ENCODE measurements at regions not wholly inside any gene's neighbourhood (a gene's known extent, or its start where the extent isn't known, plus 50 kb on each side); places are given as distances from the start of the nearest gene placed in this dataset.
"Not testable (repeated sequence)": the region's sequence is repeated elsewhere in the genome, so short reads cannot be mapped to it uniquely, and the experiment has no call there.

GRCh38 chr21:28877318-28877884, 115.3 kb downstream of the LTN1 start:
- DNase-seq: no peak

DNA sequence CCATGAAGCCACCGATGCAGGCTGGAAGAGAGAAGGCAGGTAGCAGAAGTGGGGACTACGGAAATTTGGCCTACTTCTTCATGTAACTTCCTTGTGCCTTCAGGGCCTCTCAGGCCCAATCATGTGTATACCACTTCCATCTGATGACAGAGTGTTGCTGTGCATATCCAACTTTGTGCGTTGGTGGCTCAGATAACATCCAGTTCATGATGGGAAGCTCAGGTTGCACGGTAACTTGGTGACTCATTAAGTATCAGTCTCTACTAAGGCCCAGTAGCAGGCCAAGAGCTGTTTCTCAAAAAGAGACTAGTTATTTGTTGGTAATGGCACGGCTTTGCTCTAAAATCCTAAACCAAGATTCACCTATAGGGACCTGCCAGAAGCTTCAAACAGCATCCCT, 117.6 kb downstream of the LTN1 start:
- DNase-seq: no peak

DNA sequence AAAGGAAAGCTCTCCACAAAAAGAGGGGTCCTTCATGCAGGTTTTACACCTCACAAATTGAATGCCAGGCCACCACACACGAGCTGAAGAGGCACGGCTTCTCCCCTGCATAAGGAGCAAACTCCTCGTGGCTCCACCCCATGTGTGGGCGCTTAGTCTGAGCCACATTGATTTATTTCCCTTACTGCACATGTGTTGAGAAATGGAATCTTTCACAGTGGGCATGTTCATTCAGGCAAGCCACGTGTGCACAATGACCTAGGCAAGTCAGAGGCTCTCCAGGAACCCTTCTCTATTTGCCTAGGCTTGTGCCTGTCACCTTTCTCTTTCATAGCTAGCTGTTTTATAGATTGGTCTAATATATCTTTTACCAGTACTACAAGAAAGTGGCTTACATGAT, 120.5 kb downstream of the LTN1 start:
- DNase-seq: no peak

DNA sequence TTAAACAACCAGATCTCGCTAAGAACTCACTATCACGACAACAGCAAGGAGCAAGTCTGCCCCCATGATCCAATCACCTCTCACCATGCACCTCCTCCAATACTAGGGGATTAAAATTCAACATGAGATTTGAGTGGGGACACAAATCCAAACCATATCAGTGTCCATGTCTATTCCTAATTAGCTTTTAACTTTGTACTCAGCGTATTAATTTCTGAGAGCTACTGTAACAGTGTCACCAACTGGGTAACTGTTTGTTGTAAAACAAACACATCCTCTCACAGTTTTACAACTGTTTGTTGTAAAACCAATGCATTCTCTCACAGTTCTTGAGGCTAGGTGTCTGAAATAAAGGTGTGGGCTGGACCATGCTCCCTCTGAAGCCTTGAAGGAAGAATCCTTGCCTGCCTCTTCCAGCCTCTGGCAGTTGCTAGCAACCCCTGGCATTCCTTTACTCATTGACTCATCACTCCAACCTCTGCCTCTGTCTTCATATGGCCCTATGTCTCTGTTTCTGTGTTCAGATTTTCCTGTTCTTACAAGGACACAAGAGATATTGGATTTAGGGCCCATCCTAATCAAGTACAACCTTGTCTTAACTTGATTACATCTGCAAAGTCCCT, 121.2 kb downstream of the LTN1 start:
- DNase-seq: no peak

- no peak for DNase-seq
These were observed 125.3 kb downstream of the LTN1 start for GRCh38 chr21:28867401-28867800.

DNA sequence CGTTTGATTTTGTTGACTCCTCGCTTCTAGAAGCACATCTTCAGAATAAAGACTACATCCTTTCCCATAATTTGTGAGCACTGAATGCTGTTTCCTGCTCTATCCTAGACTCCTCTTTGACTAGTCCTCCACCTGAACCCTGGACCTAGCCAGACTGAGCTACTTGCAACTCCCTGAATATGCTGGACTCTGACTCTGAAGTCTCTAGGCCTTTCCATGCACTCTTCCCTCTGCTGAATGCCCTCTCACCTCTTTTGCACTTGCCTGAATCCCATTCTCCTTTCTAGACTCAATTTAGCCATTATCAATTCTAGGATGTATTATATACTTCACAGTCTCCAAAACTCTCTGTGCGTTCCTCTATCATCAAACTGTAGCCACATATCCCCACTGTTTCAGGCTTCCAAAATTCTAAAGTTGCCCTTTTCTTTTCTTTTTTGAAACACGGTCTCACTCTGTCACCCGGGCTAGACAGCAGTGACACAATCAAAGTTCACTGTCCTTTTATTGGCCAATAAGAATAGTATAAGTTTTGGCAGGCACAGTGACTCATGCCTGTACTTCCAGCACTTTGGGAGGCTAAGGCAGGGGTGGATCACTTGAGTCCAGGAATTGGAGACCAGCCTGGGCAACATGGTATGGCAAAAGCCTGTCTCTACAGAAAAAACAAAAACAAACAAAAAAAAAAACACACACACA, 127.0 kb downstream of the LTN1 start:
- no peak for DNase-seq

GRCh38 chr21:28858424-28858823, 134.3 kb downstream of the LTN1 start:
- DNase-seq: no peak

GRCh38 chr21:28857752-28858151, 134.9 kb downstream of the LTN1 start:
- DNase-seq: no peak

DNA sequence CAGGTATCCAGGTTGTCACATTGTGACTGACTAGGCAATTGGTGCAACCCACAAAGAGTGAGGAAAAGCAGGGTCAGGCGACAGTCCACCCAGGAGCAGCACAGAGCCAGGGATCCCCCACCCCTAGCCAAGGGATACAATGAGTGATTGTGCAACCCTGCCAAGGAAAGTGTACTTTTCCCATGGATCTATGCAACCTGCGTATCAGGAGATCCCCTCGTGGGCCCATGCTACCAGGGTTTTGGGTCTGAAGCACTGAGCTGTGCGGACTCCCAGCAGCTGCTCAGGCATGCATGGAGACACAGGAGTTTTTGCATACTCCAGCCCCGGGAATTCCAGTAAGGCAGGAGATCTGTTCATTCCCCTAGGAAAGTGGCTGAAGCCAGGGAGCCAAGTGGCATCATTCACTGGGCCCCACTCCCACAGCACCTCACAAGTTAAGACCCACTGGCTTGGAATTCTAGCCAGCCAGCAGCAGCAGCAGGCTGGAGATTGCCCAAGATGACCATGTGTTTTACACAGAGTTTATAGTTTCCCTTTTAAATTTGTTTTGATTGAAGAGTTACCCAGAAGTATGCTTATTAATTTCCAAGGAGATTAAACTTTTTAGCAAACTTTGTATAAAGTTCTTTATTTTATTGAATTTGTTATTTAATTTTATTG, 136.0 kb downstream of the LTN1 start:
- no peak for DNase-seq

DNA sequence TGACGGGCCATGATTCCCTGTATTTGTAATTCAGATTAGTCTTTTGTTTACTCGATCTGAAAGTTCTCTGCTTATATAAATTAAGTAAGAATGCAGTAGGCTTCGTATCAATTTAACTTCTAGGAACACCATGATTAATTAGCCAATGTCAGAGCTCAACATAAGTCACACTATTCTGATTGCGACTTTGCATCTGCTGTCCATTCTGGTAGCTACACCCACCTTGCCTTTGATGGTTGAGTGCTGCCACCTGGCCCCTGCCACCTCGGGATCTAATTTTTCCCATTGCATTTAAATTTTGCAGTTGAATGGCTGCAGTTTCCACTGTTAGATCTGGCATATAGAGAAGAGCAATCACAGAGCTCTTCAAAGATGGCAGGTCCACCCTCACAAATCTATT, 140.0 kb downstream of the LTN1 start:
- no peak for DNase-seq

DNA sequence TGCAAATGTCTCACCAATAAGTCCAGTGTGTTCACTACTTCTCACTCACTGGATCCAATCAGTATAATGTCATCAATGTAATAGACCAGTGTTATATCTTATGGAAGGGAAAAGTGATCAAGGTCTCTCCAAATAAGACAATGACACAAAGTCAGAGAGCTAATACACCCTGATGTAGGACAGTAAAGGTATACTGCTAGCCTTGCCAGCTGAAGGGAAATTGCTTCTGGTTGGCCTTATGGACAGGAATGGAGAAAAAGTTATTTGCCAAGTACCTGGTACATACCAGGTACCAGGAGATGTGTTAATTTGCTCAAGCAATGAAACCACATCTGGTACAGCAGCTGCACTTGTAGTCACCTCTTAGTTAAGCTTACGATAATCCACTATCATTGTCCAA, 141.0 kb downstream of the LTN1 start:
- DNase-seq: no peak

DNA sequence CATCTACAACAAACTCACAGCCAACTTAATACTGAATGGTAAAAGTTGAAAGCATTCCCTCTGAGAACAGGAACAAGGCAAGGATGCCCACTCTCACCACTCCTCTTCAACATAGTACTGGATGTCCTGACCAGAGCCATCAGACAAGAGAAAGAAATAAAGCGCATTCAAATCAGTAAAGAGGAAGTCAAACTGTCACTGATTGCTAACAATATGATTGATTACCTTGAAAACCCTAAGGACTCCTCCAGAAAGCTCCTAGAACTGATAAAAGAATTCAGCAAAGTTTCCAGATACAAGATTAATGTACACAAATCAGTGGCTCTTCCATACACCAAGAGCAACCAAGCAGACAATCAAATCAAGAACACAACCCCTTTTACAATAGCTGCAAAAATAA, 153.4 kb downstream of the LTN1 start:
- DNase-seq: not testable (repeated sequence)

GRCh38 chr21:28837426-28837825, 155.3 kb downstream of the LTN1 start:
- DNase-seq: peak; percentile 9

DNA sequence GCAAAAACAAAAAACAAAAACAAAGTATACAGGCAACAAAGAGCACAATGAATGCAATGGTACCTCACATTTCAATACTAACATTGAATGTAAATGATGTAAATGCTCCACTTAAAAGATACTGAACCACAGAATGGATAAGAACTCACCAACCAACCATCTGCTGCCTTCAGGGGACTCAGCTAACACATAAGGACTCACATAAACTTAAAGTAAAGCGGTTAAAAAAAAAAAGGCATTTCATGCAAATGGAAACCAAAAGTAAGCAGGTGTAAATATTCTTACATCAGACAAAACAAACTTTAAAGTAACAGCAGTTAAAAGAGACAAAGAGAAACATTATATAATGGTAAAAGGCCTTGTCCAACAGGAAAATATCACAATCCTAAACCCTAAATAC, 156.1 kb downstream of the LTN1 start:
- DNase-seq: peak; percentile 8

DNA sequence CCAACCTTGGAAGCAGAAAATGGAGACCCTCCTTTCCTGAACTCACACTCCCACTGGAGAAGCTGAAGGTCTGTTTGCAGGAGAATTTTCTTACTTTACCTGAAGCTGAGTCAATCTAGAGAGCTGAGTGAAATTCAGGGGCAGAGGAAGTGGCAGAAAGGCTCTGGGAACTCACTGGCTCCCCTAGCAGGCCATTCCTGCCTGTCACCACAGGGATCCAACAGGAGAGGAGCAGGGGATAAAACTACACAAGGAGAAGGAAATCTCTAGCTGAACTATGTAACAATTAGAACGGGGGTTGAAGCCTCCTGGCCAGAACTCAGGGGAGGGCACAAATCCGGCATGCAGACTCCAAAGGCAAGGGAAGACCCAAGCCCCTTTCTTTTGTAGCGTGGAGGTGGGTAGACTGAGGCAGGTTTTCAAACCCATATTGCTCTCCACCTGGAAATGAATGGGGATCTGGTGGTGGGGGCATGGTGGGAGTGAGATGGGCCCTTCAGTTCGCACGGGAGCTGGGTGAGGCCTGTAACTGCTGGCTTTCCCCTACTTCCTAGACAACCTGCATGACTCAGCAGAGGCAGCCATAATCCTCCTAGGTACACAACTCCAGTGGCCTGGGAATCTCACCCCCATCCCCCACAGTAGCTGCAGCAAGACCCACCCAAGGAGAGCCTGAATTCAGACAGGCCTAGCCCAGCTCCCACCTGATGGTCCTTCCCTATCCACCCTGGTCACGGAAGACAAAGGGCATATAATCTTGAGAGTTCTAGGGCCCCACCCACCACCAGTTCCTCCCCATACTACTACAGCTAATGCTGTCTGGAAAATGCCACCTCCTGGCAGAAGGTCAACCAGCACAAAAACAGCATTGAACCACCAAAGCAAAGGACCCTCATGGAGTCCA, 158.1 kb downstream of the LTN1 start:
- no peak for DNase-seq

- no peak for DNase-seq
These were observed 159.1 kb downstream of the LTN1 start for GRCh38 chr21:28833609-28834008.

DNA sequence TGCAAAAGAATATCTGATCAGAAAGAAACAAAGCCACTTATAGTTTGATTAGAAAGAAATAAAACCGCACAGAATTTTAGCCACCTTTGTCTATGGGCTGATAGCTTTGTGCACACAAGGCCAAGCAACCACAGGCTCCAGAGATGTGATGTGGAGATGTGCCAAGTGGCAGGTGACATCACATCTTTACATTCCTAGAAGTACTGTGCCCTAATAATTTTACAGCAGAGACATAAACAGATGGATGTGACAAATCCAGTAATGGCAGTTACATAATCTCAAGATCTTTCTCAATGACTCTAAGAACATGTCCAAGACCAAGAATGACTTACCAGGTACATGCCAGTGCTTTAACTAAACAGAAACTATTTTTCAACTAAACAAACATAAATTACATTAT, 159.5 kb downstream of the LTN1 start:
- no peak for DNase-seq

DNA sequence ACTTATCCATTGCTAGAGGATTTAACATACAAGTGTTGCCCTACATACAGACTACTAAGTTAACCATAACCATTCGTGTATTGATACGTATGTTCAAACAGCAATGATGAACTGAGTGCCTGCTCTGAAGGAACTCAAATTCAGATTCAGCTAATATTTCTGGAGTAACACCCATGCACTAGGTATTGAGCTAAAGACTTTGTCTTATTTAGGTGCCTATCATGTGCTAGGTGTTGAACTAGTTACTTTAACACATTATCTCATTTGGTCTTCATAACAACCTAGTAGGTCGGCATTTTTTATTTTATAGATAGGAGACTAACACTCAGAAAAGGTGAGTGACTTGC, 160.0 kb downstream of the LTN1 start:
- no peak for DNase-seq

GRCh38 chr21:28832013-28832714, 160.5 kb downstream of the LTN1 start:
- DNase-seq: peak; percentile 54

DNA sequence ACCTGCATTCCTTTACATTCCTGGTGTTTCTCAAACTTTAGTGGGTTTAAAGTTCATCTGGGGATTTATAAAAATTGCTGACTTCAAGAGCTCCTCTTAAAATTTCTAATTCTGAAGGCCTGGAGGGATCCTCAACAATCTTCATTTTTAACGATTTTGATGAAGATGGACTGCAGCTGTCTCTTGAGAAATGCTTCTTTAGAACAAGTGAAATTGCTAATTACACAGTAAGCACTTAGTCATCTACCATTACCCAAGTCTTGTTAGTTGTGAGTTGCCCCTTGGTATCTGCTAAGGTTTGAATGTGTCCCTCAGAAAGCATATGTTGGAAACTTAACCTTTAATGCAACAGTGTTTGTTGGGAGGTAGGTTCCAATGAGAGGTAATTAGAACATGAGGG, 163.7 kb downstream of the LTN1 start:
- no peak for DNase-seq

GRCh38 chr21:28828021-28828420, 164.7 kb downstream of the LTN1 start:
- no peak for DNase-seq

DNA sequence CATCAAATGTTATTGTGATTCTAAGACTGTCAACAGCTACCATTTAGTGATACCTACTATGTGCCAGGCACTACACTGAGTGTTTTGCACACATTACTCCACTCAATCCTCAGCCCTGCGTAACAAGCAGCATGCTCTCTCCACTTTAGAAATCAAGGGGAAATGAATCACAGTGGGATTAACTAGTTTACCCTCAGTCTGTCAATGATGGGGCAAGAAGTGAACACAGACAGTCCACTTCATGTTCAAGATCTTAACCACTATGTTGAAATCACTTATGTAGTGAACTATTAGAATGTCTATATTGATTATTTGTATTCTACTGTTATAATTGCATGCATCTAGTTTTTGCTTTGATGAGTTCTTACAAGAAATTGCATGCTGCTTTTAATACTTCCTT, 165.3 kb downstream of the LTN1 start:
- no peak for DNase-seq

All from central memory CD4-positive, alpha-beta T cell (primary cell).